Thoracic aorta (tissue), 2 donors: ENCODE measurements at regions not wholly inside any gene's neighbourhood (a gene's known extent, or its start where the extent isn't known, plus 50 kb on each side); places are given as distances from the start of the nearest gene placed in this dataset.

Source experiments
- ATAC-seq: fragments of 150-250 bp; one replicate; pipeline ENCODE4 v1.8.0; 2017; ENCODE audit warnings: low read depth; ENCODE audit not compliant: insufficient number of reproducible peaks, low FRiP score
- DNase-seq: peaks from one replicate; pipeline ENCODE4 v3.0.0-alpha.2; 2020; ENCODE audit warnings: low spot score
- H3K27ac ChIP-seq, 2 donors: fragments of 200-600 bp; sonication (generic); 1 replicate in 1 of 2; 2 replicates in 1 of 2; pipeline ENCODE4 v1.5.1; 2016; ENCODE audit warnings: mild to moderate bottlenecking in 2 of 2, moderate library complexity in 2 of 2
- H3K27me3 ChIP-seq: fragments of 200-600 bp; sonication (generic); replicated peaks from 2 replicates; pipeline ENCODE4 v1.6.0; 2016; ENCODE audit warnings: mild to moderate bottlenecking; ENCODE audit not compliant: insufficient read depth
- H3K36me3 ChIP-seq: fragments of 200-600 bp; sonication (generic); one replicate; pipeline ENCODE4 v1.5.1; 2016
- H3K4me1 ChIP-seq, 2 donors: fragments of 200-600 bp; sonication (generic); 1 replicate in 1 of 2; 2 replicates in 1 of 2; pipeline versions ENCODE4 v1.5.1 to v1.6.0; 2016; ENCODE audit warnings: low read depth in 2 of 2, mild to moderate bottlenecking in 1 of 2; ENCODE audit not compliant: control insufficient read depth in 1 of 2
- H3K4me3 ChIP-seq: fragments of 200-600 bp; sonication (generic); 2 replicates; pipeline ENCODE4 v1.5.1; 2016; ENCODE audit warnings: mild to moderate bottlenecking
- H3K9me3 ChIP-seq: fragments of 200-600 bp; sonication (generic); 2 replicates; pipeline ENCODE4 v1.5.1; 2016
- CTCF ChIP-seq: fragments of 200-600 bp; sonication (generic); IDR thresholded peaks from one replicate; pipeline ENCODE4 v1.5.1; 2019; ENCODE audit warnings: antibody characterized with exemption

- ATAC-seq: no peak
- Histone ChIP-seq H3K36me3 (no peaks in the 10 kb centered on the region), H3K9me3 (no peaks in the 10 kb centered on the region), H3K27me3 (no peaks in the 10 kb centered on the region), H3K27ac (no peak overlapping the region), H3K4me1 (no peaks in the 10 kb centered on the region), H3K4me3 (no peak overlapping the region)
- no peak for TF ChIP-seq CTCF
- DNase-seq: no peak
Measured at GRCh38 chr6:113526995-113527394, 330.1 kb upstream of the MARCKS start.

- Histone ChIP-seq H3K4me3 (no peak overlapping the region), H3K4me1 (no peaks in the 10 kb centered on the region), H3K27ac (no peak overlapping the region), H3K9me3 (no peaks in the 10 kb centered on the region), H3K27me3 (no peaks in the 10 kb centered on the region), H3K36me3 (no peaks in the 10 kb centered on the region)
- ATAC-seq: no peak
- no peak for TF ChIP-seq CTCF
- no peak for DNase-seq
Measured at GRCh38 chr6:113528111-113528510, 329.0 kb upstream of the MARCKS start.

GRCh38 chr6:113529196-113529595 is 327.9 kb upstream of the MARCKS start:
- Histone ChIP-seq H3K27ac (no peak overlapping the region), H3K27me3 (no peaks in the 10 kb centered on the region), H3K9me3 (no peaks in the 10 kb centered on the region), H3K36me3 (no peaks in the 10 kb centered on the region), H3K4me3 (no peak overlapping the region), H3K4me1 (no peaks in the 10 kb centered on the region)
- no peak for TF ChIP-seq CTCF
- DNase-seq (no peak), ATAC-seq (no peak)

- no peaks in the 10 kb centered on the region for H3K4me1 ChIP-seq
- ATAC-seq: no peak
- H3K4me3 ChIP-seq: no peak overlapping the region
- DNase-seq: no peak
- H3K27me3 ChIP-seq: no peaks in the 10 kb centered on the region
- no peak for TF ChIP-seq CTCF
- no peak overlapping the region for H3K27ac ChIP-seq
- H3K36me3 ChIP-seq: no peaks in the 10 kb centered on the region
- H3K9me3 ChIP-seq: no peaks in the 10 kb centered on the region
Measured at GRCh38 chr6:113529879-113530278, 327.3 kb upstream of the MARCKS start.

- H3K9me3 ChIP-seq: no peaks in the 10 kb centered on the region
- no peak overlapping the region for H3K27ac ChIP-seq
- no peak for DNase-seq
- no peaks in the 10 kb centered on the region for H3K36me3 ChIP-seq
- H3K27me3 ChIP-seq: no peaks in the 10 kb centered on the region
- TF ChIP-seq CTCF: no peak
- H3K4me3 ChIP-seq: no peak overlapping the region
- H3K4me1 ChIP-seq: no peaks in the 10 kb centered on the region
- ATAC-seq: no peak
Measured at GRCh38 chr6:113530769-113531168, 326.4 kb upstream of the MARCKS start.
